ENCODE measurements at regions not wholly inside any gene's neighbourhood (a gene's known extent, or its start where the extent isn't known, plus 50 kb on each side); places are given as distances from the start of the nearest gene placed in this dataset.

GRCh38 chr6:19713411-19713810 lies 123.8 kb upstream of the ID4 start:
- Mint-ChIP-seq H3K4me3 (no peak overlapping the region), H3K36me3 (ENCODE audit: low read depth) (no peaks in the 10 kb centered on the region), H3K27ac (ENCODE audit: unreplicated experiment) (no peak overlapping the region), H3K4me1 (peaks cover 33% of the 10 kb centered on the region), H3K27me3 (ENCODE audit: low read depth) (no peaks in the 10 kb centered on the region), H3K9me3 (no peaks in the 10 kb centered on the region)
- DNase-seq (ENCODE audit: low read depth, low spot score) = no peak
- no peak for TF ChIP-seq CTCF (conservative IDR thresholded peaks at IDR 0.05)

GRCh38 chr6:19713984-19714383 lies 123.2 kb upstream of the ID4 start:
- no peaks in the 10 kb centered on the region for H3K27me3 Mint-ChIP-seq (ENCODE audit: low read depth)
- H3K4me1 Mint-ChIP-seq = peaks cover 39% of the 10 kb centered on the region
- DNase-seq (ENCODE audit: low read depth, low spot score) = no peak
- TF ChIP-seq CTCF (conservative IDR thresholded peaks at IDR 0.05) = no peak
- H3K4me3 Mint-ChIP-seq = no peak overlapping the region
- H3K27ac Mint-ChIP-seq (ENCODE audit: unreplicated experiment) = no peak overlapping the region
- H3K36me3 Mint-ChIP-seq (ENCODE audit: low read depth) = no peaks in the 10 kb centered on the region
- H3K9me3 Mint-ChIP-seq = no peaks in the 10 kb centered on the region

- Mint-ChIP-seq H3K27me3 (ENCODE audit: low read depth) (no peaks in the 10 kb centered on the region), H3K9me3 (no peaks in the 10 kb centered on the region), H3K27ac (ENCODE audit: unreplicated experiment) (peak overlapping the region; percentile 63), H3K4me1 (peaks cover 45% of the 10 kb centered on the region), H3K36me3 (ENCODE audit: low read depth) (no peaks in the 10 kb centered on the region), H3K4me3 (no peak overlapping the region)
- no peak for DNase-seq (ENCODE audit: low read depth, low spot score)
- TF ChIP-seq CTCF (conservative IDR thresholded peaks at IDR 0.05) = no peak
Observed at GRCh38 chr6:19714434-19715166, 122.6 kb upstream of the ID4 start.

- peaks cover 51% of the 10 kb centered on the region for H3K4me1 Mint-ChIP-seq
- no peak for DNase-seq (ENCODE audit: low read depth, low spot score)
- no peak overlapping the region for H3K4me3 Mint-ChIP-seq
- H3K27me3 Mint-ChIP-seq (ENCODE audit: low read depth) = no peaks in the 10 kb centered on the region
- no peak for TF ChIP-seq CTCF (conservative IDR thresholded peaks at IDR 0.05)
- H3K9me3 Mint-ChIP-seq = no peaks in the 10 kb centered on the region
- H3K27ac Mint-ChIP-seq (ENCODE audit: unreplicated experiment) = peak overlapping the region; percentile 63
- no peaks in the 10 kb centered on the region for H3K36me3 Mint-ChIP-seq (ENCODE audit: low read depth)
Observed at GRCh38 chr6:19715167-19715551, 122.0 kb upstream of the ID4 start.

- TF ChIP-seq CTCF (conservative IDR thresholded peaks at IDR 0.05) = no peak
- H3K27ac Mint-ChIP-seq (ENCODE audit: unreplicated experiment) = peak overlapping the region; percentile 88
- no peaks in the 10 kb centered on the region for H3K36me3 Mint-ChIP-seq (ENCODE audit: low read depth)
- H3K9me3 Mint-ChIP-seq = peaks cover 4% of the 10 kb centered on the region
- no peaks in the 10 kb centered on the region for H3K27me3 Mint-ChIP-seq (ENCODE audit: low read depth)
- H3K4me3 Mint-ChIP-seq = peak overlapping the region; percentile 64
- peak; percentile 58 for DNase-seq (ENCODE audit: low read depth, low spot score)
- H3K4me1 Mint-ChIP-seq = peaks cover 73% of the 10 kb centered on the region
Observed at GRCh38 chr6:19719691-19720128, 117.5 kb upstream of the ID4 start.

Measured in neural crest cell (in vitro differentiated cells).